Cerebellar nuclear complex (tissue), 1 donor: ENCODE measurements at regions not wholly inside any gene's neighbourhood (a gene's known extent, or its start where the extent isn't known, plus 50 kb on each side); places are given as distances from the start of the nearest gene placed in this dataset.

ENCODE experiments used
- DNase-seq, 2 experiments: peaks; one replicate each; lab custom pipeline; 2025; lab: John Stamatoyannopoulos, UW

DNA sequence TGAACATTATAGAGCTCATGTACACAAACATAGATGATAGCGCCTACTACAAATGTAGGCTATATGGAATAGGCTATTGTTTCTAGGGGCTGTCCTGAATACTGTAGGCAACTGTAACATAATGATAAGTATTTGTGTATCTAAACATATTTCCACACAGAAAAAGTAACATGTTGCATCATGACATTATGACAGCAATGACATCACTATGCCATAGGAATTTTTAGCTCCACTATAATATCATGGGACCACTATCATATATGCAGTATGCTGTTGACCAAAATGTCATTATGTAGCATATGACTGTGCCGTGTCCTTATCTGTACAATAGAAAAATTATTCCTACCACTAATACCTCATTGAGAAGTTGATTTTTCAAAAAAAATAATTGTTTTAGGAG is 96.7 kb upstream of the SSTR1 start:
- no peak for DNase-seq

DNA sequence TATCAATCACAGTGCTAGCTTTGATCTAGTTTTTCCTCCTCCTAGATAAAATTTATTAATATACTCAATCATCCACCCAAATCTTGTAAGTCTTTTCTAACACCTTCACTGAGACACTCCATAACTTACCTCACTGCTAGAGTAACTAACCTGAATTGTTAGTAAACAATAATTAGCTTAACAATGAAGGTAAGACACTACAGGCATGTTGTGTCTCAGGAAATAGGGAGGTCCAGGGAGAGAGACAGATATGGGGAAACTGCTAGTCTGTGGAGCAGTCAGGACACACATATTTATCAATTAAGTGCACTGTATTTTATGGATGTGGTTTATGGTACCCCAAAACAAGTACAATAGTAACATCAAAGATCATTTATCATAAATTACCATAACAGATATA is 94.2 kb upstream of the SSTR1 start:
- DNase-seq: no peak

DNA sequence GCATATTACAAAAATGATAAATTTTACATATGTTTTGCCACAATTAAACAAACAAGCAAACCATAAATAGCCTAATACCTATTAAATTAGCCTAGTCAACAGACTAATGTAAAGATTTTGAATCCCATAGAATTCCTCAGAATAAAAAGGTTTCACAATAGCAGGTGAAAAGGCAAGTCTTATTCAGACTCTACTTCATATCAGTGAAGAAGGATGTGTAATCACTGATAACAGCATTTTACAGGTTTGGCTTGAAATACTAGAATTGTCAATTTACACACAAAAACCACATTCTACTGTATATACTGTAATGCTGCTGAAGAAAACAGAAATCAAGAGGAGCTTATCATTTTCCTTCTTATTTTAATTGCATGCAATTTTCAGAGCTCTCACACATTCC is 90.8 kb upstream of the SSTR1 start:
- no peak for DNase-seq

DNA sequence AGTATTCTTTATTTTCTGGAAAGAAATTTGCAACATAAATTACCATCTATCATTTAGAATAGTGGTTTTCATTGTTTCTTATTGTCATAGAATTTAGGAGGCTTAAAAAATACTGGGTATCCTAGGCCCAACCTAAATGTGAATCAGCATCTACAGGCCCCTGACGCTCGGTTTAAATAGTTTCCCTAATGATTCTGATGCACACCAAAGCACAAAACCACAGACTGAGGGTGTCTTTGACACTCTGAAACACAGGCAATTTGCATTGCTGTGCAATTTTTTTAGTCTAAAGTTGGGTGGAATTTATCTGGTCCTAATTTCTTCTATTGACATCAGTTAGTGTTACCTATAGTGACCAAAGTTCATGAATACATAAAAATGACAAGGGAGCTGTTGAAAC is 87.6 kb upstream of the SSTR1 start:
- no peak for DNase-seq

DNA sequence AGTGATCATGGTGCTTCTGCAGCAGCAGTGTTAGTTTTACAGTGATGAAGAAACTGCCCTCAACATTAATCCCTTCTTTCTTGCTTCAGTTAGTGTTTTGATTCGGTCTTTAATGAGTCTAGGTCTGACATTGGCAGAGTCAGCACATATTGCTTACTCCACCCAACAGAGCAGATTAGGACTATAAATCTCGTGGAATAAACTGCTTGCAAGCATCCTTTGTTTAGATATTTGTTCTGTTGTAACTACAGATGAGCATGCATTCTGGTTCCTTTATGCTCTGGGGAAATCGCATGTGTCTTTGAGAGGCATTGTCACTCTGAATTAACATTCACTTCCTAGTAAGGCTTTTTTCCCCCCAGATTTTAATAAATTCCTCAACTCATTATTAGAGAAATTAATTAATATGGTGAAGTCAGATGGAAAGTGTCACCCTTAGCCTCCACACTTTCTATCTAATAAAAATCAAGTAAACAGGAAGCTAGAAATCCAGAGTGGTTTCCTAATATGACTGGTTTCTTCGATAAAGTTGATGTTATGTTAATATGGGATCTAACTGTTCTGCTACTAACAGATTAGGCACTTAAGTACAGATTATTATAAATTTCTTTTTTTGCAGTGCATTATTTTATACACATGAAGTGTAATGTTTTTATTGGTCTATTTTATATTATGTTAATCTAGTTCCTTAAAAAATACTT is 86.2 kb upstream of the SSTR1 start:
- no peak for DNase-seq

DNA sequence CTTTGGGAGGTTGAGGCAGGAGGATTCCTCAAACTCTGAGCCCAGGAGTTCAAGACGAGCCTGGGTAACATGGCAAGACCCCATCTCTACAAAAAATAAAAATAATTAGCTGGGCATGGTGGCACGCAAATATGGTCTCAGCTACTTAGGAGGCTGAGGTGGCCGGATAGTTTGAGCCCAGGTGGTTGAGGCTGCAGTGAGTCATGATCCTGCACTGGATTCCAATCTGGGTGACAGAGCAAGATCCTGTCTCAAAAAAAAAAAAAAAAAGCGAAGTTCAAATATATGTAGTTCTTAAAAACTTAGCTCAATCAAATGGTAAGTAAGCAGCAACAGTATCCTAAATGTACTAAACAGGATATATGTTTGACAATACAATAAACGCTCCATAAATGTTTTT is 85.5 kb upstream of the SSTR1 start:
- DNase-seq: no peak

DNA sequence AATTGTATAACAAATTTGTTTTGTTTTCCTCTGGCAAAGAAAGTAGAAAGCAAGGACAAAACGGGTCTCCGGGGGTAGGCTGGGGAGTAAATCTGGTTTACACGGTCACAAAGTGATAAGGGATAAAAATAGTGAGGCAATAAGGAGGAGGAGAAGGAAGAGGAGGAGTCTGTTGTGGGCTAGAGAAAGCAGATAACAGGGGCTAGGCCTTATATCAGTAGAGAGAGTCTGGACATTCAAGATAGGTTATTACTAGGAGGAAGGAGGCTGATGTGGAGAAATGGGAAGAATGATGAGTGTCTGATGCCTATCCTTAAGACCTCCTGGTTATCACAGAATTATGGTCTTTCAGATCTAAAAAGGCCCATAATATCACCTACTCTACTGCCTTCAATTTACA is 83.2 kb upstream of the SSTR1 start:
- no peak for DNase-seq

DNA sequence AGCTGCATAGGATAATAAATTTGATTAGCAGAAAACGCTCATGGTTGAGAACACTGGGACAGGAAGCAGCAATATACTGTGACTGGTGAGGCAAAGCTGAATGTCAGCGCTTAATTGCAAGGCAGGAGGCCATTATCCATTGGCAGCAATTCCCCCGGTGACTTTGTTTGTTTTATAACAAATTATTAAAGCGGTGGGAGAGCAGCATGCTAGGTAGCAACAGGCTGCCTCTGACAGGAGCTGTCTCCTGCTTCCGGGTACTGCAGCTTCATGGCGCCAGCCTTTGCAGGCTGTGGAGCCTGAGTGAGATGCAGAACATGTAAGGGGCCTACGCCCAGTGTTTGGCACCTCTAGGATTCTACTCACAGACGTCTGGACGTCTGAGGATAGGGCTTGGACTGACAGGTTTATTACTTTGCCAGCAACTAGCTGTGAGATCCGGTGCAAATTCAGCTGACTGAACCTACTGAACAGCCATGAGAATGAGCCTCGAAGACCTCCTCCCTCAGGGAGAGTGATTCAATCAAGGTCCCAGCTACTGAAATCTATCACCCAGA is 82.1 kb upstream of the SSTR1 start:
- no peak for DNase-seq

DNA sequence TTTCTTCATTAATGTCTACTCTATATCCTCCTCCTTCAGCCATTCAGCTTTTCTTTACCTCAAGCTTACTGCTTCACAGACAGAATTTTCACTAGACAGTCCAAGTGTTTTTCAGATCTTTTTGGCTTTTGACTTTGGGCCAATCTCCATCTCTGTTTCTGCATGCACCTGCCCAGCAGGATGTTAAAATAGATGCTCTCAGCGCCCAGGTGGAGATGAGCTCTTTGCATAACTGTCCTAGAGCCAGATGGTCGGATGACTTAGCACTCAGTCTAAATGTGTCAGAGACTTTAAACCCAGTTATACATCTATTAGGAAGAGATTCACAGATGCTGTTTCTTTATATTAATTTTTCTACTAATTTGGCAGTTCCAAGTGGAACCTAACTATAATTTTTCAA is 80.3 kb upstream of the SSTR1 start:
- no peak for DNase-seq

DNA sequence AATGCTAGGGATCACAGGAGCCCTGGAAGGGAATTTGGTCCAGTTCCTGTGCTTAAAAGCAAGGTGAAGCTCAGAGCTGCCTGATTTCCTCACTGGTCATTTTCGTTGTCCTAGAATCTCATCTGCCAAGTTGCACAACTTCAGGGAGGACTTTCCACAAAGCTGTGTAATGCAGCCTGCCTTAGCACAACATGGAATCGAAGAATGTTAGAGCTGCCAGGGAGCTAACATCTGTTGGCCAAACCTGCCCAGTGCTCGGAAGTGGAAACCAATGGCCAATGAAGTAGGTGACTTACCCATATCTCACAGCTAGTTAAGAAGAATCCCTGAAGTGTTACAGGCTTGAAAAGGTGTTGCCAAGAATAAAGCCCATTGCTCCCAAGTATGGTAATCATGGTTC is 79.9 kb upstream of the SSTR1 start:
- no peak for DNase-seq

DNA sequence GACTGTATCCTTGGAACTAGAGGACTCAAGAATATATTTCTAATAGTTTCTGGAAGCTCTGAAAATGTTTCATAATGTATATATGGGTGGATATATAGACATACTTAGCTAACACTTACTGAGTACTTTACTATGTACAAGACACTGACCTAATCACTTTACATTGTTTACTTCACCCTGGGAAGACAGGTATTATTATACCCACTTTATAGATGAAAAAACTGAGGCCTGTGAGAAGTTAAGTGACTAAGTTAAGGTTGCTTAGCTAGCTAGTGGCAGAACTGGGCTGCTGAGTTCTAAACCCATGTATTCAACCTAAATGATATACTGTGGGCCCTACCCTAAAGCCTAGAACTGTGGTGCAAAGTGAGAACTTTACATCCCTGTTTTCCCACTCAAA is 79.1 kb upstream of the SSTR1 start:
- no peak for DNase-seq

DNA sequence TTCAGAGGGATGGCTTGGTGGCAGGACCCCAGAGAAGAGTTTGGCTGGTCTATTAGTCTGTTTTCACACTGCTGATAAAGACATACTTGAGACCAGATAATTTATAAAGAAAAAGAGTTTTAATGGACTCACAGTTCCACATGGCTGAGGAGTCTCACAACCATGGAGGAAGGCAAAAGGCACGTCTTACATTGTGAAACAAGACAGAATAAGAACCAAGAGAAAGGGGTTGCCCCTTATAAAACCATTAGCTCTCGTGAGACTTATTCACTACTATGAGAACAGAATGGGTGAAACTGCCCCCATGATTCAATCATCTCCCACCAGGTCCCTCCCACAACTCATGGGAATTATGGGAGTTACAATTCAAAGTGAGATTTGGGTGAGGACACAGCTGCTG is 78.5 kb upstream of the SSTR1 start:
- no peak for DNase-seq

DNA sequence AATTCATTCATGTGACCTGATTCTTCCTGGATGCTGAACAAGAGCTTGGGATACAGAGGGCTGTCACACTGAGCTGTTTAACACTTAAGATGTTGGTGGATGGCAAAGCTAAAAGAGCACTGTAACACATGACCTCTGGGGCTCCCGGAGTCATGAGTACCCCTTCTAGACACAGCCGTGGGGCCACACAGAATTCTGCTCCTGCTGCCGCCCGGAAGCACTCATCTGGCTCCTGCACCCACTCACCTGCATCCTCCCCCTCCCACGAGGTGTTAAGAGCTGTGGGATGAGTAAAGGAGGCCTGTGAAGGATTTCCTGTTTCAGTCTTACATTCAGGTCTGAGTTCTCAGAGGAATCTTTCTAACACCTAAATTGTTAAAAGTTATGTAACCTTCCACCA is 78.0 kb upstream of the SSTR1 start:
- no peak for DNase-seq

DNA sequence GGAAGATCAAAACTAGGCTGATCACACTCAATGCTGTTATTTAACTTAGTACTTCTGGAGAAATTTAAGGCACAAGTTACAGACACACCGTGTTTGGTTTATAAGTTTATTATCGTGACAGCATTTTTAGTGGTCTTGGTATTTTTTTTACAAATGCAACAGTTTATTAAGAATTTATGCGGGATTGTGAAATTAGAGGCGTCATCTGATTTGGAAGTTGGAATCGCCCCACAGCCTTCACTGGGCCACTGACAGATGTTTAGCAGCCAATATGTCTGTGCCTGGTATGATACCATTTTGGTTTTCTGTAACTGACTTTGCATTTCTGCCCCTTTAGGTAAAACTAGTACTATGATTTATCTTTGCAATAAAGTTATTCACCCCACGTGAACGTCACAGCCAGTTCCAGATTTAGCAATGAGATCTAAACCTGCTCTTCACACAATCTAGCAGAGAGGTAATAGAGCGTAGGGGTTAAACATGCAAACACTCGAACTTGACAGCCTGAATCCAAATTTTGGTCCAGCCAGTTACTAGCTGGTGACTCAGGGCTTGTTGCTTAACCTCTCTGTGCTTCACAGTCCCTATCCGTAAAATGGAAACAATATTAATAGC is 73.2 kb upstream of the SSTR1 start:
- no peak for DNase-seq

DNA sequence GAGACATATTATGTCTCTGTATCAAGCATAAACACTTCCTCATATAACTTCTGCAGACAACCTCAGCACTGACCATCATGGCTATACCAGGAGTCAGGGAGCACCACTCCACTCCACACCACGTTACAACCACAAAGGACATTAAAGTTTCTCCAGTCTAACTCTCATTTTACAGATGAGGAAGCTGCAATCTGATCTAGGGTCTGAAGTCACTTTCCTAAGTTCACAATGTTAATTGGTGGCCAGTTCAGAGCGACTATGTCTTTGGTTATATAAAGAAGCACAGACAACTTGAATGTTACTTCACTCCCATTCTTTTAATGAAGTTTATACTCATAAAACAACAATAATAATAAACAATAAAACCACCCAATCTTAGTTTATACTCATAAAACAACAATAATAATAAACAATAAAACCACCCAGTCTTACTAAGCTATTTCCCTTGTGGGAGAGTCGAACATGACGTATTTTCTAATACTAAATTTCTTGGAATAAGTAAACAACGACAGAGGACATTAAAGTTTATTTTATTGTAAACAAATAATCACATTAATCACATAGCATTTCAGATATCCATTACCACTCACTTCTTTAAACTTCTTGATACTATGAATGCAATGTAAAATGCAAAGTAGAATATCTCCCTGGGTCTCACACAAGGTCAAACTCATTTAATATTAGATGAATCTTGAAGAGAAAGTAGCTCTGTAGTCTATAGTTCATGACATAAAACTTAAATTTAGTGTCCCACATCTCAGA is 72.4 kb upstream of the SSTR1 start:
- DNase-seq: no peak

DNA sequence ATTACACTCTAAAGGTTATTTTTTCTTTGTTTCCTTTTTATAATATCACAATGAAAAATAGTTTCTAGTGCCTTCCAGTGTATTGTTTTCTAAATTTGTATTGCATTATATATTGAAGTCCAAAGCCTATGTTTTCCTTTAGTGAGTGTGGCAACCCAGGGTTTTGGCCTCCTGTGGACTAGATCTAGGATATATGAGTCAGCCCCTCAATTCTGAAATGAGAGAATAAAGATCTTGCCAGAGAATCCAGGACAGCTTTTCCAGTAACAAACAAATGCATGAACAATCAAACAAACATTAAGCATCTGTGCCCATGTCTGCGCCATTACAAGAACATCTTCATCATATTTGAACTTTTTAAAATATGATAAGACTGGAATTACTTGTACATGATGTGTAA is 70.7 kb upstream of the SSTR1 start:
- no peak for DNase-seq

DNA sequence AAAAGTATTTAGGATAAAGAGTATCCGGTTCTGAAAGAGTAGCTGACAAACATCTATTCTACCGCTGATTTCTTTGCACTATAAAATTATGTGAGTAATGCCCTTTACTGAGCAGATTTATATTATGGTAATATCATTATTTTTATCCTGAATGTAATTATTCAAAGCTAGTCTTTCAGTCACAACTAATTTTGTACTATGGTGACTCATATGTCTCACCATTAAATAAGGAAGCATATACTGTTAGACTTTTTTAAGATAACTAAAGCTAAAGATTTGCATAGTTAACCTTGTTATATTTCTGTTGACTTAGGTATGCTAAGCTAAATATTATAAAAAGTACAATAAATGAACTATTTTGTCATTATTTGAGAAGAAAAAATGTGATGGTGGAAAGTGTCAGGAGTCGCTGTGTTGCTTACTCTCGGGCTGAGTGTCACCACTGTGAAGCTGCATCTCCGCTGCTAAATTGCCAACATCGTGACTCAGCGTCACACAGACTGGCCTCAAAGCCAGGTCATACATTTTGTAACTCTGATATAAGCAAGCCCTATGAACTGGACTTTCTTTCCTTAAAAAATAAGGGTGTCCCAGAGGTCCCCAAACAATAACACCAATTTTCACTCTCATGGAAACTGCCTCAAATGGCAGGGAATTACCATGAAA is 69.1 kb upstream of the SSTR1 start:
- DNase-seq: no peak

DNA sequence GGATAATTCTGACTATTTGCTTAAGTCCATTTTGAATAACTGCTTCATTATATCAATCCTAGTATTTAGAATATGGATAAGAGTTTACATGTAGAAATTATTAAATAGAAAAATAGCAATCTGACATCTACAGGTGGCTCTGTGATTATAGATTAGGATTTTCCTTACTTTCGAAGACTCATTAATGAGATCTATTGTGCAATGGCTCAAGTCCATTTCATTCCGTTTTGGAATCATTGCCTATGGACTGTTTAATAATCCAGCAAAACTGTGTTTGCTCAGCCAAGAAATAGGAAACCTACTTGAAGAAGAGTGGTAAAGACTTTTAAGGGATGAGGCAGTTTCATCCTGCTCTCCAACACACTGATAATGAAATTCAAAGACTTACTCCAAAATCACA is 67.8 kb upstream of the SSTR1 start:
- DNase-seq: no peak

DNA sequence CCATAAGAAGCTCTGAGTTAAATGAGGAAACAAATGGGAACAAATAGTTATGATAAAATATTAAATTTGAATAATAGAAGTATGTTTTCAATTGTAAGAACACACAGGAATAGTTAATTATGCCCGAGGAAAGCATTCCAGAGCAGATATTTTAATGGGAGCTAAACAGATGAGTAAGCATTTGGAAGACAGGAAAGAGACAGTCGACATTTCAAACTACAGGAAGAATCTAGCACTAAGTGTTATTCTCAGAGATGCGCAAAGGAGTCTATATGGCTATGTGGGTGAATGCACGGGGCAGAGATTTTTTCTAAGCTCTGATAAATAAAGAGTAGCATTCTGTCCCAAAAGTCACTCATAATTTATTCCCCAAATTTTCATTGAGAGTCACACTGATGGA is 64.5 kb upstream of the SSTR1 start:
- no peak for DNase-seq

DNA sequence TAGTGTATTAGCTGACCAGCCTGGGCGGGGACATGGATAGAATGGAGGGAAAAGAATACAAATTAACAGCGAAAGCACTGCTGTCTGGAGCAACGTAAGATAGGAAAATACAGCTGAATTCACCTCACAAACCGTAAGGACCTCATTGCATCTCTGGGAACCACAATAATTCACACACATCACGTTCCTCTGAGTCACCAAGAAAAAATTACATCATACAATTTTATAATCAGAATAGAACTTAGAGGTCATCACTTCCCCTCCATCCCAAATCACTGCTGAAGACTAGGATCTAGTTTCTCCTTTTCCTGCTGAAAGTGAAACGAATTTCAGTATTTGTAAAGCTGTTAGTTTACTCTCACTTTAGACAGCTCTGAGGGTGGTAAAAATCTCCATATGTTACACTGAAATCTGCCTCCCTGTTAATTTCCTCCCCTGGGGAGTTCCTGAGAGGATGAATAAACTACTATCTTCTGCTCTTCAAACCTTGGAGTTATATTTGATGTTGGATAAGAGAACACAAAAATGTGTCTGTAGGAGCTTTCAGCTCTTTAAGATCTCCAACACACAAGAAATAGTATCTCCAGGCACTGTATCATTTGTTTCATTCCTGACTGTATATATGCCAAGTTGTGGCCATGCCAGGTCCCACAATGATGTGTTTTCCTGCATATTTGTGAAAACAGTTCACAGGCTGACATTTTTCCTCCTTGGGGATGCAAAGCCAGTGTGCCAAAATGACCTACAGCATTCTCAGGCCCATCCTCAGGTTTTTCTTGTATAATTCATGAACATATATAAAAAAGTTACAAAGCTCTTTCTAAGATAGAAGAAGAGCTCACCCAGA is 63.8 kb upstream of the SSTR1 start:
- DNase-seq: no peak

DNA sequence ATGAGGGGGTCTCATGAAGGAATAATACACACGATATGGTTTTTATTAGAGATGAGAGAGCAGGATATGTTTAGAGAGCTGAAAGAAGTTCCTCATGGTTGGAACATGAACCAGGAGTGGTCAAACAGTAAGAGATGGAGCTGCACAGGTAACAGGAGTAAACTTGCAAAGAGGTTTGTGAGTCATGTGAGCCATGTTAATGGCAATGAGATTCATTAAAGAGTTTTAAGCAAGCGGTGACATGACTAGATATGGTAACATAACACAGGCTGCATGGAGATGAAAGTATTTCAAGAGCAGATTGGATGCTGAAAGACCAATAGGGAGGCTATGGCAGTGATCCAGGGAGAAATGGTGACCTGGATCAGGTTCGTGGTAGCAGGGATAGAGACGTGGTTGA is 62.6 kb upstream of the SSTR1 start:
- no peak for DNase-seq

DNA sequence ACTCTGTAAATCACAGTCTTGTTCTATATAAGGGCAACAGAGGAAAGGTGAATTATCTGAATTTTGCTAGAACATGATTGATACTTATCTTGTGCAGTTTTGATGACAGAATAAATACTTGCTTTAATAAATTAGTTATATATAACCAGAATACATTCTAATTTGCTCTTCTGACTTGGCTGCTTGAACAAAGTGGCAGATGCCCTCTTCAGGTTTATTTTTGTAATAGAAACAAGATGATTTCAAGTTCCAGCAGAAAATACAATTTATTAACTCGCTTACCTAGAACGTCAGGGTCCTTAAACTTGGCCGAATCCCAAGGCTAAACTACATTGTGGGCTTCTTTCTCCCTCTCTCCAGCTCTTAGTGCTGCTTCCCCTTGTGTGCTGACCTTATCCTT is 57.6 kb upstream of the SSTR1 start:
- no peak for DNase-seq
